ENCODE measurements at regions not wholly inside any gene's neighbourhood (a gene's known extent, or its start where the extent isn't known, plus 50 kb on each side); places are given as distances from the start of the nearest gene placed in this dataset.

DNA sequence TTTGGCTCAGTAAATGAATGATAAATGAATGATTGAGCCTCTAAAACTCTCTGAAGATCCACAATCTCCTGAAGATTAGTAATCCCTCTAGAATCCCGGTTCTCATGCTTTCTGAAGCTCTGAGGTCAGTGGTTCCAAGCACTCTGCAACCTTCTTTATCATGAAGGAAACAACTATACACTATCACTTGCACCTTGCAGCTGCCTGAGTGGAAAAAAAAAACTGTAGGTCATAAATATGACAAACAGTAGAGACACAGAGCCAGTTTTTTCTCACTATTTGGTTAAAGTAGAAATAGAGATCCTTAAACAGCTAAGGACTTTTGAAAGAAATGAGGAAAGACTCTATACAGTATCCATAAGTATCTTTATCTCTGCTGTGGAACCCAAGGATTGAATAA is 122.0 kb upstream of the CRBN start:
- TF ChIP-seq EZH2 (IDR thresholded peaks at IDR 0.05; ENCODE audit: insufficient read depth, low read length) = no peak
- TF ChIP-seq, protein P1, sequence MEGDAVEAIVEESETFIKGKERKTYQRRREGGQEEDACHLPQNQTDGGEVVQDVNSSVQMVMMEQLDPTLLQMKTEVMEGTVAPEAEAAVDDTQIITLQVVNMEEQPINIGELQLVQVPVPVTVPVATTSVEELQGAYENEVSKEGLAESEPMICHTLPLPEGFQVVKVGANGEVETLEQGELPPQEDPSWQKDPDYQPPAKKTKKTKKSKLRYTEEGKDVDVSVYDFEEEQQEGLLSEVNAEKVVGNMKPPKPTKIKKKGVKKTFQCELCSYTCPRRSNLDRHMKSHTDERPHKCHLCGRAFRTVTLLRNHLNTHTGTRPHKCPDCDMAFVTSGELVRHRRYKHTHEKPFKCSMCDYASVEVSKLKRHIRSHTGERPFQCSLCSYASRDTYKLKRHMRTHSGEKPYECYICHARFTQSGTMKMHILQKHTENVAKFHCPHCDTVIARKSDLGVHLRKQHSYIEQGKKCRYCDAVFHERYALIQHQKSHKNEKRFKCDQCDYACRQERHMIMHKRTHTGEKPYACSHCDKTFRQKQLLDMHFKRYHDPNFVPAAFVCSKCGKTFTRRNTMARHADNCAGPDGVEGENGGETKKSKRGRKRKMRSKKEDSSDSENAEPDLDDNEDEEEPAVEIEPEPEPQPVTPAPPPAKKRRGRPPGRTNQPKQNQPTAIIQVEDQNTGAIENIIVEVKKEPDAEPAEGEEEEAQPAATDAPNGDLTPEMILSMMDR (IDR thresholded peaks at IDR 0.05; ENCODE audit: insufficient read depth, low read depth, low read length) = no peak
